ENCODE measurements at regions not wholly inside any gene's neighbourhood (a gene's known extent, or its start where the extent isn't known, plus 50 kb on each side); places are given as distances from the start of the nearest gene placed in this dataset.

GRCh38 chr2:12589802-12590320, 126.9 kb upstream of the TRIB2 start:
- Mint-ChIP-seq H3K4me1 (ENCODE audit: low read depth) (peaks cover 36% of the 10 kb centered on the region), H3K27me3 (ENCODE audit: low read depth) (no peaks in the 10 kb centered on the region), H3K9me3 (peaks cover 4% of the 10 kb centered on the region), H3K4me3 (no peak overlapping the region), H3K36me3 (ENCODE audit: insufficient read depth) (no peaks in the 10 kb centered on the region)
- ATAC-seq, result no peak
- no peak for DNase-seq

- Mint-ChIP-seq H3K9me3 (peaks cover 4% of the 10 kb centered on the region), H3K4me1 (ENCODE audit: low read depth) (peaks cover 29% of the 10 kb centered on the region), H3K4me3 (no peak overlapping the region), H3K27me3 (ENCODE audit: low read depth) (no peaks in the 10 kb centered on the region), H3K36me3 (ENCODE audit: insufficient read depth) (no peaks in the 10 kb centered on the region)
- ATAC-seq (no peak), DNase-seq (no peak)
Measured at GRCh38 chr2:12592296-12592695, 124.4 kb upstream of the TRIB2 start.

DNA sequence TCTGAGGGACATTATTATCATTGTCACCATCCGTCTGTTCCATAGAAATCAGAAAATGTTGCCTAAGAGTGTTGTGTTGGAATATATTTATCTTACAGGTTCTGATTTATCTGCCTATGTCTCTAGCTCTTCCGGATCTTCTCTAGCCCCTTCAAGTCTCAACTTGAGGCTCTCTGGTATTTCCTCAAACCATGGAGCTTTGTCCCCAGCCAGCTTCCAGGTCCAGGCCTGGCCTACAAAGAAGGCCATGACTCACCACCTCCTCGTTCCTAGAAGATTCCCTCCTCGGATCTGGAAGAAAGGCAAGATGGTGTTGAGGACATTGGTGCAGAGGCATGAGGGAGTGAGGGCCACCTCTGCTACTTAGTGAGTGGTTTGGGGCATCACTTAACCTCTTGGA, 122.1 kb upstream of the TRIB2 start:
- no peak for ATAC-seq
- Mint-ChIP-seq H3K4me1 (ENCODE audit: low read depth) (peaks cover 7% of the 10 kb centered on the region), H3K9me3 (peaks cover 4% of the 10 kb centered on the region), H3K27me3 (ENCODE audit: low read depth) (no peaks in the 10 kb centered on the region), H3K4me3 (no peak overlapping the region), H3K36me3 (ENCODE audit: insufficient read depth) (no peaks in the 10 kb centered on the region)
- no peak for DNase-seq

GRCh38 chr2:12596771-12597170, 120.0 kb upstream of the TRIB2 start:
- DNase-seq, result no peak
- Mint-ChIP-seq H3K4me1 (ENCODE audit: low read depth) (no peaks in the 10 kb centered on the region), H3K9me3 (peaks cover 4% of the 10 kb centered on the region), H3K36me3 (ENCODE audit: insufficient read depth) (no peaks in the 10 kb centered on the region), H3K27me3 (ENCODE audit: low read depth) (no peaks in the 10 kb centered on the region), H3K4me3 (no peak overlapping the region)
- ATAC-seq, result no peak

DNA sequence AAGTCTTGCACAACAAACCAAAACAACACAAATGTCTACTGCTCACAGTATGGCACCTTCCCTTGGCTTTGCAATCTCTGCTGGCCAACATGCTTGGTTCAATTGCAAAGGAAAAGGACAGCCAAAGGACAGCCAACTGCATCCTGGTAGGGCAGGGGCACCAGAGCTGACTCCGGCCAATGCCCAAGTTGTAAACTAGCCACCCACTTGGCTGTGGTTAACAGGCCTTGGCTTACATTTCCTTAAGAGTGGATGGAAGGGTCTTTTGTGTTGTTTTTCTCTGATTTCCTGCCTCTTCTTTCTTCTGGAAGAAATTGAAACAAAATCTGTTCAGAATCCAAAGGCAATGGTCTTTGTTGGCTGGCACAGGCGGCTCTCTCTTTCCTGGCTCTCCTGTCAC, 119.1 kb upstream of the TRIB2 start:
- ATAC-seq (no peak), DNase-seq (no peak)
- Mint-ChIP-seq H3K4me3 (no peak overlapping the region), H3K27me3 (ENCODE audit: low read depth) (no peaks in the 10 kb centered on the region), H3K9me3 (peaks cover 4% of the 10 kb centered on the region), H3K36me3 (ENCODE audit: insufficient read depth) (no peaks in the 10 kb centered on the region), H3K4me1 (ENCODE audit: low read depth) (no peaks in the 10 kb centered on the region)

DNA sequence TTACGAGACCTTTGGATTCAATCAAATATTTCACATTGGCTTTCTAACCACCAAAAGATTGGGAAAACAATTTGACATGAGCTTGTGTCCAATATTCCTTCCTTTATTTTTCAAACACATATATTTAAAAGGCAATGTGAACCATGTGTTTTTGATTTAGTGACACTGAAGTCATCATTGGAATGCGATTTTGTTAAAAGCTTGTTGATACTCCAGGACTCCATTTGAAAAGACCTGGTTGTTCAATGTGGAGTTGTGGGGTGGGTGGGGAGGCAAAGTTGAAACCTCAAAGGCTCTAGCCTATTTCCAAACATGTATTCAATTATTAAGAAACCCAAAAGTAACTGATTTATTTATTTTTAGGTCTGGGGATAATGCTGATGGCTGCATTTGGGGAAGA, 114.1 kb upstream of the TRIB2 start:
- Mint-ChIP-seq H3K36me3 (ENCODE audit: insufficient read depth) (no peaks in the 10 kb centered on the region), H3K27me3 (ENCODE audit: low read depth) (no peaks in the 10 kb centered on the region), H3K4me3 (no peak overlapping the region), H3K9me3 (no peaks in the 10 kb centered on the region), H3K4me1 (ENCODE audit: low read depth) (peaks cover 10% of the 10 kb centered on the region)
- DNase-seq, result no peak
- no peak for ATAC-seq

GRCh38 chr2:12603781-12604295, 112.9 kb upstream of the TRIB2 start:
- ATAC-seq, result no peak
- H3K4me3 Mint-ChIP-seq, result no peak overlapping the region
- H3K4me1 Mint-ChIP-seq (ENCODE audit: low read depth), result peaks cover 15% of the 10 kb centered on the region
- H3K27me3 Mint-ChIP-seq (ENCODE audit: low read depth), result no peaks in the 10 kb centered on the region
- H3K9me3 Mint-ChIP-seq, result no peaks in the 10 kb centered on the region
- H3K36me3 Mint-ChIP-seq (ENCODE audit: insufficient read depth), result no peaks in the 10 kb centered on the region
- no peak for DNase-seq

GRCh38 chr2:12604341-12604740, 112.4 kb upstream of the TRIB2 start:
- H3K4me1 Mint-ChIP-seq (ENCODE audit: low read depth), result peaks cover 15% of the 10 kb centered on the region
- ATAC-seq (no peak), DNase-seq (no peak)
- H3K9me3 Mint-ChIP-seq, result no peaks in the 10 kb centered on the region
- no peaks in the 10 kb centered on the region for H3K36me3 Mint-ChIP-seq (ENCODE audit: insufficient read depth)
- no peak overlapping the region for H3K4me3 Mint-ChIP-seq
- no peaks in the 10 kb centered on the region for H3K27me3 Mint-ChIP-seq (ENCODE audit: low read depth)

DNA sequence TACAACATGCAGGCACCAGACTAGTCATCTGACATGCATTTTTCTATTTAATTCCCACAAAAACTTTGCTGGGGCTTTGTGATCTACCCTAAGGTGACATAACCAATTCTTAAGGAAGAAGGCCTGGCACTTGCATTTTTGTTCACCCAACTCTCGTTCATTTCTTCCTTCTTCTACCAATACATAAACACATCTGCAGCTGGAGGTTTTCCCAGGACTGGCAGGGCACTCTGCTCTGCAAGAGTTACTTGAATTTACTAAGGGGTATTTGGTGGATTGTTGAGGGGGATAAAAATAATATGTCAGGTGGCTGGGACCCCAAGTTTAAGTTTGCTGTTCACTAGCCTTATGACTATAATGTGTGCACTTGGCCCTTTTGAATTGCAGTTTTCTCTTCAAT, 111.4 kb upstream of the TRIB2 start:
- ATAC-seq (no peak), DNase-seq (no peak)
- Mint-ChIP-seq H3K4me1 (ENCODE audit: low read depth) (peaks cover 15% of the 10 kb centered on the region), H3K9me3 (peaks cover 4% of the 10 kb centered on the region), H3K36me3 (ENCODE audit: insufficient read depth) (no peaks in the 10 kb centered on the region), H3K4me3 (no peak overlapping the region), H3K27me3 (ENCODE audit: low read depth) (no peaks in the 10 kb centered on the region)

- peaks cover 7% of the 10 kb centered on the region for H3K9me3 Mint-ChIP-seq
- no peaks in the 10 kb centered on the region for H3K27me3 Mint-ChIP-seq (ENCODE audit: low read depth)
- H3K4me1 Mint-ChIP-seq (ENCODE audit: low read depth), result peaks cover 15% of the 10 kb centered on the region
- ATAC-seq, result no peak
- H3K36me3 Mint-ChIP-seq (ENCODE audit: insufficient read depth), result no peaks in the 10 kb centered on the region
- DNase-seq, result no peak
- no peak overlapping the region for H3K4me3 Mint-ChIP-seq
Measured at GRCh38 chr2:12605936-12606335, 110.8 kb upstream of the TRIB2 start.

DNA sequence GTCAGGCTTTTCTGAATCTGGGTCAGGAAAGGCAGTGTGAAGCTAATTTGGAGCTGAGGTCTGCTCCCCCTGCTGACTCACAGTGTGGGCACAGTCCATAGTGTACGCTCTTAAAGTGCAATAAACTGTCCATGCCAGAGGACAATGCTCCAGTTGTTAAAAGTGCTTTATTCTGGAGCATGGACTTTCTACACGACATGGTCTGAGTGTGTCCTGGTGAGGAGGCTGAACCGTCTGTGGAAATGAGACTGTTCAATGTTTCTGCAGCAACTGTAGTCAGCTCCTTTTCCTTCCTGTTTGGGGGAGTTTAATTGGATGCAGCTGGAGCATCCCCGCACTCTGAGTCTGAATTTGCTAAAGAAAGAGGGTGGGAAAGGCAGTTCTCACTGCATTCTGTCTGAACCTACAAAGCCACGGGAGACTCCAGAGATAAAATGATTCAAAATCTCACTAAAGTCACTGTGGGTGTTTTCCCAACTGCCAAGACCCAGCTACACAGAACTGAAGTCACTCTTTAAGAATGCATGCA, 110.2 kb upstream of the TRIB2 start:
- H3K4me3 Mint-ChIP-seq, result no peak overlapping the region
- H3K4me1 Mint-ChIP-seq (ENCODE audit: low read depth), result peaks cover 15% of the 10 kb centered on the region
- DNase-seq (no peak), ATAC-seq (no peak)
- H3K27me3 Mint-ChIP-seq (ENCODE audit: low read depth), result no peaks in the 10 kb centered on the region
- H3K9me3 Mint-ChIP-seq, result peaks cover 7% of the 10 kb centered on the region
- H3K36me3 Mint-ChIP-seq (ENCODE audit: insufficient read depth), result no peaks in the 10 kb centered on the region

- no peak overlapping the region for H3K4me3 Mint-ChIP-seq
- no peak for DNase-seq
- H3K9me3 Mint-ChIP-seq, result peaks cover 7% of the 10 kb centered on the region
- peaks cover 25% of the 10 kb centered on the region for H3K4me1 Mint-ChIP-seq (ENCODE audit: low read depth)
- peak; percentile 81 to 82 for ATAC-seq
- no peaks in the 10 kb centered on the region for H3K36me3 Mint-ChIP-seq (ENCODE audit: insufficient read depth)
- no peaks in the 10 kb centered on the region for H3K27me3 Mint-ChIP-seq (ENCODE audit: low read depth)
Measured at GRCh38 chr2:12607971-12608370, 108.8 kb upstream of the TRIB2 start.

GRCh38 chr2:12610314-12610713, 106.4 kb upstream of the TRIB2 start:
- H3K9me3 Mint-ChIP-seq, result peaks cover 7% of the 10 kb centered on the region
- no peak overlapping the region for H3K4me3 Mint-ChIP-seq
- DNase-seq (no peak), ATAC-seq (no peak)
- H3K4me1 Mint-ChIP-seq (ENCODE audit: low read depth), result peaks cover 27% of the 10 kb centered on the region
- no peaks in the 10 kb centered on the region for H3K36me3 Mint-ChIP-seq (ENCODE audit: insufficient read depth)
- no peaks in the 10 kb centered on the region for H3K27me3 Mint-ChIP-seq (ENCODE audit: low read depth)

- peaks cover 7% of the 10 kb centered on the region for H3K9me3 Mint-ChIP-seq
- peaks cover 19% of the 10 kb centered on the region for H3K4me1 Mint-ChIP-seq (ENCODE audit: low read depth)
- no peaks in the 10 kb centered on the region for H3K27me3 Mint-ChIP-seq (ENCODE audit: low read depth)
- no peak overlapping the region for H3K4me3 Mint-ChIP-seq
- H3K36me3 Mint-ChIP-seq (ENCODE audit: insufficient read depth), result no peaks in the 10 kb centered on the region
- DNase-seq, result no peak
- no peak for ATAC-seq
Measured at GRCh38 chr2:12612168-12612567, 104.6 kb upstream of the TRIB2 start.

GRCh38 chr2:12612671-12613070, 104.1 kb upstream of the TRIB2 start:
- Mint-ChIP-seq H3K4me1 (ENCODE audit: low read depth) (peaks cover 19% of the 10 kb centered on the region), H3K36me3 (ENCODE audit: insufficient read depth) (no peaks in the 10 kb centered on the region), H3K27me3 (ENCODE audit: low read depth) (no peaks in the 10 kb centered on the region), H3K4me3 (no peak overlapping the region), H3K9me3 (peaks cover 7% of the 10 kb centered on the region)
- DNase-seq (no peak), ATAC-seq (no peak)

All from activated T-cell treated with anti-CD3 and anti-CD28 coated beads, Interleukin-2, amount 50 U/mL, for 4 hours (primary cell).